OCI-LY1 (cell line): ENCODE measurements at regions not wholly inside any gene's neighbourhood (a gene's known extent, or its start where the extent isn't known, plus 50 kb on each side); places are given as distances from the start of the nearest gene placed in this dataset.

Source experiments
- H2AFZ ChIP-seq: fragments of 200-600 bp; sonication (generic), shearing (Covaris generic); 2 replicates; pipeline ENCODE4 v1.6.0; 2014; ENCODE audit warnings: antibody characterized with exemption, mild to moderate bottlenecking, low read length
- H3F3A ChIP-seq: fragments of 200-600 bp; sonication (generic), shearing (Covaris generic); 2 replicates; pipeline ENCODE4 v1.6.0; 2014; ENCODE audit warnings: mild to moderate bottlenecking, antibody characterized with exemption, low read length, moderate library complexity; ENCODE audit not compliant: insufficient read depth
- H3K27ac ChIP-seq: fragments of 200-600 bp; sonication (generic); 2 replicates; pipeline ENCODE4 v1.5.1; 2014; ENCODE audit warnings: low read length, mixed run types, mild to moderate bottlenecking, low read depth; ENCODE audit not compliant: poor library complexity, severe bottlenecking
- H3K27me3 ChIP-seq: fragments of 200-600 bp; sonication (generic); 2 replicates; pipeline ENCODE4 v1.6.0; 2014; ENCODE audit warnings: antibody characterized with exemption, mild to moderate bottlenecking, low read length, moderate library complexity; ENCODE audit not compliant: insufficient read depth
- H3K36me3 ChIP-seq: fragments of 200-600 bp; sonication (generic); 2 replicates; pipeline ENCODE4 v1.6.1; 2014; ENCODE audit warnings: mild to moderate bottlenecking, antibody characterized with exemption, low read length, moderate library complexity, mixed read lengths; ENCODE audit not compliant: insufficient read depth
- H3K4me1 ChIP-seq: fragments of 200-600 bp; sonication (generic); 2 replicates; pipeline ENCODE4 v1.5.1; 2014; ENCODE audit warnings: mild to moderate bottlenecking, low read length, moderate library complexity; ENCODE audit not compliant: insufficient read depth, severe bottlenecking
- H3K4me2 ChIP-seq: fragments of 200-600 bp; sonication (generic), shearing (Covaris generic); 2 replicates; pipeline ENCODE4 v1.6.1; 2014; ENCODE audit warnings: low read length
- H3K4me3 ChIP-seq: fragments of 200-600 bp; sonication (generic); 2 replicates; pipeline ENCODE4 v1.5.1; 2014; ENCODE audit warnings: low read length, low read depth, mild to moderate bottlenecking, mixed read lengths; ENCODE audit not compliant: poor library complexity, severe bottlenecking
- H3K79me2 ChIP-seq: fragments of 200-600 bp; shearing (Covaris generic); 2 replicates; pipeline ENCODE4 v1.6.1; 2016; ENCODE audit warnings: mixed run types, low read length, mixed read lengths; ENCODE audit not compliant: insufficient read depth
- H3K9ac ChIP-seq: fragments of 200-600 bp; sonication (generic), shearing (Covaris generic); 2 replicates; pipeline ENCODE4 v1.6.1; 2014; ENCODE audit warnings: mild to moderate bottlenecking, low read length, mixed read lengths
- H3K9me2 ChIP-seq: fragments of 200-600 bp; sonication (generic), shearing (Covaris generic); 2 replicates; pipeline ENCODE4 v1.6.1; 2014; ENCODE audit warnings: low read depth, mild to moderate bottlenecking, low read length, mixed read lengths
- H3K9me3 ChIP-seq: fragments of 200-600 bp; shearing (Covaris generic); 2 replicates; pipeline ENCODE4 v1.6.1; 2014; ENCODE audit warnings: low read length, mixed read lengths
- H4K20me1 ChIP-seq: fragments of 200-600 bp; sonication (generic), shearing (Covaris generic); 2 replicates; pipeline ENCODE4 v1.6.0; 2016; ENCODE audit warnings: mild to moderate bottlenecking, low read length; ENCODE audit not compliant: insufficient read depth
- EZH2 ChIP-seq: fragments of 200-600 bp; sonication (generic), shearing (Covaris generic); IDR thresholded peaks from 2 replicates; pipeline ENCODE4 v1.8.0; 2017; ENCODE audit warnings: borderline replicate concordance, mixed run types, mild to moderate bottlenecking, antibody characterized with exemption, low read length, moderate library complexity, mixed read lengths
- TF ChIP-seq, protein P1 (sequence below): fragments of 200-600 bp; sonication (generic), shearing (Covaris generic); IDR thresholded peaks from 2 replicates; pipeline ENCODE4 v1.5.1; 2017; ENCODE audit warnings: mild to moderate bottlenecking, antibody characterized with exemption, low read length, moderate library complexity, mixed read lengths

DNA sequence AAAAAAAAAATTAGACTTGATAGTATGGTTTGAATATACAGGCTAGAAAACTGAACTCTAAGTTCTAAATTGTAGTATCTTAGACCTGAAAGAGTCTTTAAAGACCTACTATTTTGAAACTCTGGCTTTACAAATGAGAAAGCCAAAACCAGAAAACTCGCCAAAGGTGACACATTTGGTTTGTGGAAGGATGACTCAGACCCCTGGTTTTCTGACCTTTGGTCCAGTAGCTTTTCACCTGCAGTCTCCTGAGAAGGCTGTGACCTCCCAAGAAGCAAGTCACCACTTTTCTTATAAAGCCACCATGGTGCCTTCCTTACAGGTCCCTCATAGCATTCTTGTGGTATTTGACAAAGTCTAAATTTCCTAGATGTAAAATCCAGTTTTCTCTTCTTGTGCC is 102.1 kb upstream of the CEP78 start:
- peaks cover 11% of the 10 kb centered on the region for H3K4me1 ChIP-seq
- no peaks in the 10 kb centered on the region for H3K36me3 ChIP-seq
- TF ChIP-seq, protein P1, sequence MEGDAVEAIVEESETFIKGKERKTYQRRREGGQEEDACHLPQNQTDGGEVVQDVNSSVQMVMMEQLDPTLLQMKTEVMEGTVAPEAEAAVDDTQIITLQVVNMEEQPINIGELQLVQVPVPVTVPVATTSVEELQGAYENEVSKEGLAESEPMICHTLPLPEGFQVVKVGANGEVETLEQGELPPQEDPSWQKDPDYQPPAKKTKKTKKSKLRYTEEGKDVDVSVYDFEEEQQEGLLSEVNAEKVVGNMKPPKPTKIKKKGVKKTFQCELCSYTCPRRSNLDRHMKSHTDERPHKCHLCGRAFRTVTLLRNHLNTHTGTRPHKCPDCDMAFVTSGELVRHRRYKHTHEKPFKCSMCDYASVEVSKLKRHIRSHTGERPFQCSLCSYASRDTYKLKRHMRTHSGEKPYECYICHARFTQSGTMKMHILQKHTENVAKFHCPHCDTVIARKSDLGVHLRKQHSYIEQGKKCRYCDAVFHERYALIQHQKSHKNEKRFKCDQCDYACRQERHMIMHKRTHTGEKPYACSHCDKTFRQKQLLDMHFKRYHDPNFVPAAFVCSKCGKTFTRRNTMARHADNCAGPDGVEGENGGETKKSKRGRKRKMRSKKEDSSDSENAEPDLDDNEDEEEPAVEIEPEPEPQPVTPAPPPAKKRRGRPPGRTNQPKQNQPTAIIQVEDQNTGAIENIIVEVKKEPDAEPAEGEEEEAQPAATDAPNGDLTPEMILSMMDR = no peak
- TF ChIP-seq EZH2 = no peak
- no peaks in the 10 kb centered on the region for H3K27me3 ChIP-seq
- H3K9me3 ChIP-seq = no peaks in the 10 kb centered on the region
- H2AFZ ChIP-seq = no peak overlapping the region
- no peaks in the 10 kb centered on the region for H3K79me2 ChIP-seq
- no peaks in the 10 kb centered on the region for H4K20me1 ChIP-seq
- H3F3A ChIP-seq = no peaks in the 10 kb centered on the region
- no peak overlapping the region for H3K4me2 ChIP-seq
- no peak overlapping the region for H3K9ac ChIP-seq
- H3K27ac ChIP-seq = no peak overlapping the region
- no peaks in the 10 kb centered on the region for H3K9me2 ChIP-seq
- no peak overlapping the region for H3K4me3 ChIP-seq

DNA sequence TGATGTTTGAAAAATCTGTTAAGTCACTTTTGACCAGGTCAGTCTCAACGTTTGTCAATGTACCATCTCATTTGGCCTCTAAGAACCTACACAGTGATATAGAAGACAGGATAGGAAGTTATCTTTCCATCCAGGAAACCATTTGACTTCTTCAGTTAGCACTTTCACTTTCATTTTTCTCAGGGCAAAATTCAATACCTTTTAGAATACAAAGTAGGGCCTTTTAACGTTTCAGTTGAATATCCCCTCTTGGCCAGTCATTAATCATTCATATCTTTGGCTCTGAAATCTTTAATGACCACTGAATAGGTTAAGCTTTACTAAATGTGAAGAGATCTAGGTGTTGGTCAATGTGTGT is 101.1 kb upstream of the GNAQ start:
- peak overlapping the region; percentile 9 for H3K4me3 ChIP-seq
- no peaks in the 10 kb centered on the region for H3K36me3 ChIP-seq
- TF ChIP-seq EZH2 = no peak
- TF ChIP-seq, protein P1 = no peak
- no peaks in the 10 kb centered on the region for H3K27me3 ChIP-seq
- H2AFZ ChIP-seq = peak overlapping the region; percentile 100
- H3K9ac ChIP-seq = no peak overlapping the region
- H3K4me1 ChIP-seq = peaks cover 11% of the 10 kb centered on the region
- no peaks in the 10 kb centered on the region for H3K9me2 ChIP-seq
- peak overlapping the region; percentile 67 for H3K4me2 ChIP-seq
- no peaks in the 10 kb centered on the region for H4K20me1 ChIP-seq
- no peaks in the 10 kb centered on the region for H3K9me3 ChIP-seq
- H3K27ac ChIP-seq = no peak overlapping the region
- H3K79me2 ChIP-seq = no peaks in the 10 kb centered on the region
- H3F3A ChIP-seq = no peaks in the 10 kb centered on the region

DNA sequence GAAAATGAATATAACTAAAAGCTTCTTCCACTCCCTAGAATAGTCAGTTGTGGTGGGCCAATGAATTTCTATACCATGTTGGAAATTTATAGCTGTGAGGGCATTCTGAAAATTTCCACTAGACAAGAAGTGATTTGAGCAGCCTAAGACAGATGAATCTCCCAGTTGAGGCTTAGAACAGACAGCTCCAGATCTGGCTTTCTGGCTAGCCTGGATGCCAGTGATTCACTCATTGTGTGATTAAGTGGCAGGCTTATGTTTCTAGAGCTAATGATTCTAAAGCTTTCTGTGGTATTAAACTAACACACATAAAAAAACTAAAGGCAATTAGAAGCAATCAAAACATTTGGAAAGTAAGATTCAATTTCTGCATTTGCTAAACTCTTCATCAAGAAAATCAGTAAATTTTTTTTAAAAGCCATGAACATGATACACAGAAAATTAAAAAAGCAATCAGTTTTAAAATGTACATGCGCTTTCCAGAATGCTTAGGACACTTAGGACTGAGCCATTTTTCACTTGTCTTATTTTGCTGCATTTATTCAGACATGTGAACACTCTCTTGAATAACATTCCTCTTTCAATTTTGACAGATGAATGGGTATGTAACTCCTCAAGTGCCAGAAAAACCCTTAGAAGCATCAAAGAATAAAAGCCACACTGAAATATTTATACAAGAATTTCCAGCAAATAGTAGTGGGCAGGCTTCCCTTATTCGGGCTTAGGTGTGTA is 100.5 kb upstream of the GNAQ start:
- Histone ChIP-seq H3K27me3 (no peaks in the 10 kb centered on the region), H3K9ac (no peak overlapping the region), H2AFZ (peak overlapping the region; percentile 100), H3F3A (no peaks in the 10 kb centered on the region), H4K20me1 (no peaks in the 10 kb centered on the region), H3K9me3 (no peaks in the 10 kb centered on the region), H3K4me1 (peaks cover 11% of the 10 kb centered on the region), H3K4me2 (peak overlapping the region; percentile 67), H3K36me3 (no peaks in the 10 kb centered on the region), H3K9me2 (no peaks in the 10 kb centered on the region), H3K79me2 (no peaks in the 10 kb centered on the region), H3K27ac (no peak overlapping the region), H3K4me3 (peak overlapping the region; percentile 9)
- TF ChIP-seq, protein P1 = no peak
- no peak for TF ChIP-seq EZH2
